Stimulated activated CD4-positive, alpha-beta T cell treated with anti-CD3 and anti-CD28 coated beads, Interleukin-12 subunit alpha, Interleukin-12 subunit beta, amount 100 ng/mL, for 48 hours (primary cell): ENCODE measurements at regions not wholly inside any gene's neighbourhood (a gene's known extent, or its start where the extent isn't known, plus 50 kb on each side); places are given as distances from the start of the nearest gene placed in this dataset.

Experiments
- DNase-seq, 3 donors: peaks; one replicate each; pipeline ENCODE4 v3.0.0-alpha.2; 2020; ENCODE audit warnings: low read depth in 2 of 3, low spot score in 1 of 3

DNA sequence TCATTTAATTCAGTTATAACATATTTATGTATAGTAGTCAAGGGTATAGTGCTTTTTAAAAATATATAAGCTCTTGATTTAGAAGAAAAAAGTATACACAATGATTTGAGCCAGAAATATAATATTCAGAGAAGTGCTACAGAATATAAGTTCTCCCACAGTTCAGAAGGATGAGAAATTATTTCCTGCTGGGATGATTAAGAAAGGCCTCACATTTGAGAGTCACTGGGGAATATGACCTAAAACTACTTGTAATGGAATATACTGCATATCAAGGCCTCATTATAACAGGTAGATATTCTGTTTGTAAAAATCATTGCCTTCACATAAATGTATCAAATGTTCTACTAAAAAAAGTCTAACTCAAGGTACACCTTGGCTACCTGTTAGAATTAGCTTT lies 203.5 kb downstream of the MBD2 start:
- no peak for DNase-seq

DNA sequence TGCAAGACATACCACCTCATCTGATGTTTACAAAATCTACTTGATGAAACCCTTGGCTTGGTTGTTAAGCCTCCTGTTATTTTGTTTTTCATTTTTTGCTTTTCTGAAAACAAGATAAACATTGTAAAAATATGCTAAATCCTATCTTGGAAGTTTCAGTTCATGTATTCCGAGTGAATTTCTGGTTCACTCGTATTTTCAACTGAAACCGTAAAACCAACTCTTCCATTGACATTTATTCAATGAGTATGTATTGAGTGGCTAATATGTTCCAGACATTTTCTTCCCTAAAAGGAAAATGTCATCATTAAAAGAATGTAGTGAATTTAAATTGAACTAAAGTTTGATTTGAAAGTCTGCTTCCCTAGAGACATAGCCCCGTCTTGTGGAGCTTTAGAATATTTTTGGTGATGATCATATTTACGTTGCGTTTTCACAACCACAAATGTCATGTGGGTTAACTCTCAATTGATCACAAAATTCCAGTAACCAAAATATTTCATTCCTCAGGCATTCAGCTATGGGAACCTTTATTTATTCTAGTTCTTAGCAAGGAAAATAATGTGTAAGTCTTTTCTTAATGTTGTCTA lies 204.2 kb downstream of the MBD2 start:
- DNase-seq = no peak

DNA sequence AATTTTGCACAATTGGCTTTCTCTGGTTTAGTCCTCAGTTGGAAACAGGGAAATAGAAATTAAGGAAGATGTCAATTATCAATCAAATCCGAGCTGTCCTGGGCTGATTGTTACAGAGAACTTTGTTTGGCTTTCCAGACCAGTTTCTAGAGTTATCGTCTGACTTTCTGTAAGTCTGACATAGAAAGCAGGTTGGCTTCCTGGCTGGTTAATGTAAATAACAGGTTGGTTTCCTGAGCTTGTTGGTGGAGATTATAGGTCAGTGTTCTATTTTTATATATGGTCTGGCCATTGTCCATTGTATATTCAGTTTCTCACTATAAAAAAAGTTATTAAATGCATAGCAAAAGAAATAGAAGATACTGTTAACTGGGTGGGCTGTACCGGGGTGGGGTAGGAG lies 204.8 kb downstream of the MBD2 start:
- no peak for DNase-seq

DNA sequence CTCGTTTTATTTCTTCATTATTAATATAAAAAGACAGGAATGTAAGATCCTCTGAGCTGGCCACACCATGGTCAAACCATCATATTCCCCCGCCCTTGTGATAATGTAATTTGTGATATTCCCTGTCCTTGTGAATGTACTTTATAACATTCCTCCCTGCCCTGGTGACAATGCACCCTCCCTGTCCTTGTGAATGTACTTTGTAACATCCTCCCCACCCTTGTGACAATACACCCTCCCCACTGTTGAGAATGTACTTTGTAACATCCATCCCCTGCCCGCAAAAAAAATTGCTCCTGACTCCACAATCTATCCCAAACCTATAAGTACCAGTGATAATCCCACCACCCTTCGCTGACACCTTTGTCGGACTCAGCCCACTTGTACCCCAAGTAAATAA lies 211.0 kb downstream of the MBD2 start:
- DNase-seq = no peak

DNA sequence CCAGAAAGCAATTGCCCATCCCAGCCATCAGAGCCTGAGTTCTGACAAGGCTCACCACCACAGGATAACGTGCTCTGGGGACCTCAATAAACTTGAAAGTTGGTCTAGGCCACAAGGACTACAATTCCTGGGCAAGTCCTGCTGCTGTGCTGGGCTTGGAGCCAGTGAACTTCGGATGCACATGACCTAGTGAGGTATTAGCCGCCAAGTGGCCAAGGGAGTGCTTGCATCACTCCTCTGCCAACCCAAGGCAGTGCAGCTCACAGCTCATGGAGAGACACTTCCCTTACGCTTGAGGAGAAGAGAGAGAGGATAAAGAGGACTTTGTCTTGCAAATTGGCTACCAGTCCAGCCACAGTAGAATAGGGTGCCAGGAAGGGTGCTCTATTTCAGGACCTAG lies 219.6 kb downstream of the MBD2 start:
- DNase-seq = no peak

DNA sequence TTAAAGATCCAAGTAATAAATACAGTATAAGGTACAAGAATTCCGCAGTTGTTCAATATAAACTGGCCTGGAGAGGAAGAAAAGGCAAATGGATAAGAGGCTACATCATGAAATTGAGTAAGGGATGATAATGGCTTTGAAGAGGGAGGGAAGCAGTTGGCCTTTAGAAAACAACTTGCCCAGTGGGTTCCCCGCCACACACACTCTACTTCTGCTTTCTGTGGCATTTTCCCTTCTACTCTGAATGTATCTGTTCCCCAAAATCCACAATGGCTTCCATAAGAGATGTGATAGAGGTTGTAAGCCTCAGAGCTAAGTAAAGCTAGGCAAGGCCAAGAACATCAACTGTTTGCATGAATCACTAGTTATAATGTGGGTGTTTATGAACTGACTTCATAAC lies 221.3 kb downstream of the MBD2 start:
- no peak for DNase-seq

DNA sequence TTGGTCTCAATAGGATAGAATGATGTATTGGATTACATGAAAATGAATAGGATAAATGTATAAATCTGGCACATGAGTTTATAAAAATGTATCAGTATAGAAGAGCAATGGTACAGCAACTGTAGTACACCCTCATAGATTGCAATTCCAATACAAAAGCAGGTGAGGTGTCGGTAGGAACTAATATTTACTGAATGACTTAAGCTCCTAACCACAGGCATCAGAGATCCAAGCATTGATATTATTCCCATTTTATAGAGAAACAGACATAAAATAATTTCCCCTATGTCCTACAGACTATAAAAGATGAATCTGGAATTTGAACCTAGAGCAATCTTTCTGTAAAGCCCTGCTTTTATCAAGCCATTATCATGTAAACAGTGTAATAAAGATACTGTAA lies 227.4 kb downstream of the MBD2 start:
- no peak for DNase-seq

DNA sequence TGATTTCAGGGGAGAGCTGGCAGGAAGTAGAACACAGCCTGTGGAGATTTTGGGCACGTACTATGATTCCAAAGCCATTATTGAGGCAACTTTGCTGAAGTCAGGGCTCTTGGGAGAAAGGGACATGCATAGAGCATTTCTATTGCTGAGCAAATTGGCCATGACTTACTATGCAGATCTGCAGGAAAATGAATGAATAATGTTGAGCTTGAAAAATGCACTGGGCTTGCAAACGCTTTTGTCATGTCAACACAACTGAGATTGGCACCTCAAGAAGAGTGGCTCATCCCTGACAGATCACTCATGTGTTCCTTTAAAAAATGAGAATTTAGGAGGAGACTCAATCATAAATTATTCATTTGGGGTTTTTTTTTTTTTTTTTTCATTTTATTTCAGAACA lies 230.5 kb downstream of the MBD2 start:
- DNase-seq = no peak

DNA sequence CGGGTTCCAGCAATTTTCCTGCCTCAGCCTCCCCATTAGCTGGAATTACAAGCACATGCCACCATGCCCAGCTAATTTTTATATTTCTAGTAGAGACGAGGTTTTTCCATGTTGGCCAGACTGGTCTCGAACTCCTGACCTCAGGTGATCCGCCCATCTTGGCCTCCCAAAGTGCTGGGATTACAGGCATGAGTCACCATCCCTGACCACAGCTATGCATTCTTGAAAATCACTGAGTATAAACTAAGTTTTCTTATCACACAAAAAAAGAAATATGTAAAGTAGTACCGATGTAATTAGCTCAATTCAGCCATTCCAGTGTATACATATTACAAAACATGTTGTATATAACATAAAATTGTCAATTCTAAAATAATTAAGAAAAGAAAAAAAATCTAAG lies 232.7 kb downstream of the MBD2 start:
- no peak for DNase-seq

DNA sequence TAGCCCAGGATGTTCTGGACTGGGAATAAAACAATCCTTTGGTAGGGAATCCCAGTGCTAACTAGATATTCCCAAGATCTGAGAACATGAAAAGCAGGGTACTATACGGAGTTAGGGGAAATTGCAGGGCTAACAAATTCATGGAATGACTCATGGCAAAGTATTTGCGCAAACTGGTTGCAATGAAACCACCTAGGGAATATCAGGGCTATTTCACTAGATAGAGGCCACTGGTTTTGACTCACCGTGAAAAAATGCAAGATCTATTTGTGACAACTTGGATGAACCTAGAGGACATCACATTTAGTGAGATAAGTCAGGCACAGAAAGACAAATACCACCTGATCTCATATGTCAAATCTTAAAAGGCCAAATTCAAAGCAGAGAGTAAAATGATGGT lies 233.3 kb downstream of the MBD2 start:
- DNase-seq = no peak

DNA sequence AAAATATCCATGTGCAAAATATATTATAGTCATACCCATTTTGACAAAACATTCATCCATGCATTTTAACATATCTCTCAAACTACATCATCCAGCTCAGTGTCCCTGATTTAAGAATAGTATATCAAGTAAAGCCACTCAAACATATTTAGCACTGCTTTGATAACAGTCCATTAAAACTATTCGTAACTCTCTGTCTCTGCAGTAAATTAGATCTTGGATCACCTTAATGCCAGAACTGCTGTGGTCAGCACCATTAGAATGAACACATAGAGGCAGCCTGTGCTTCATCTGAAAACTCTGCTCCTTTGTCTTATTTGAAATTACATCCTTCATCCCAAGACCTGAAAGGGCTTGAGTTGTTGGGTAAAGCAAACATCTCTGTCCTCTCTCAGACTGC lies 234.0 kb downstream of the MBD2 start:
- no peak for DNase-seq

DNA sequence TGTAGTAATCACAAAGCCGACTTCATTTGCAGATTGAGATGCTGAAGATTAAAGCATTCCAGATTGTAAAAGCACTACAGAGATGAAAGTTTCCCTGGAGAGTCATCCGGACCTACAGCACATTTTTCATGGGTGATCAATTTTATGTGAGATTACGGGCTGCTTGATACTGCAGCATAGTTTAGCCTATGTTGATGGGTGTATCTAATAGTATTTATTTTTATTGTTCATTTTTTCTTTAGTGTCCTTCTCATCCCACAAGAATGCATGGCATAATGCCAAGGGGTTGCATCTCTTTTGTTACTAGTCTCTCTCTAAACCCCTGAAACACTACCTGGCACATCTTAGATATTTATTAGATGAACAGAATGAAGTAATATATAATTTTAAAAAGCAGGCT lies 240.4 kb downstream of the MBD2 start:
- no peak for DNase-seq

DNA sequence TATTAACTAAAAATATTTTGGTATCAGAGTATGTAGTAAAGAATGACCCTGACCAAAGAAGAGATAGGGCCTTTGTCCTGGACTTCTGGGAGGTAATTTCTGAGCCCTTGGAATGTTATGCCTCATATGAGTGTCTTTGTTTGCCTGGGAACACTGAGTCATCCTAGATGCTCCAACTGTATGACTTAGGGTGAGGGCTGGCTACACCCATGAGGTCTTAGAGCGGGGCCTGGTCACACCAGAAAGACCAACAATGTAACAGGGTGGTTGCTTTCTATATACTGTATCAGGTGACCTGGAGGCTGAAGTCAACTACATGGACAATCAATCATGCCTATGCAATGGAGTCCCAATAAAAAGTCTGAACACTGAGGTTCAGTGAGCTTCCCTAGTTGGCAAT lies 253.1 kb downstream of the MBD2 start:
- no peak for DNase-seq

DNA sequence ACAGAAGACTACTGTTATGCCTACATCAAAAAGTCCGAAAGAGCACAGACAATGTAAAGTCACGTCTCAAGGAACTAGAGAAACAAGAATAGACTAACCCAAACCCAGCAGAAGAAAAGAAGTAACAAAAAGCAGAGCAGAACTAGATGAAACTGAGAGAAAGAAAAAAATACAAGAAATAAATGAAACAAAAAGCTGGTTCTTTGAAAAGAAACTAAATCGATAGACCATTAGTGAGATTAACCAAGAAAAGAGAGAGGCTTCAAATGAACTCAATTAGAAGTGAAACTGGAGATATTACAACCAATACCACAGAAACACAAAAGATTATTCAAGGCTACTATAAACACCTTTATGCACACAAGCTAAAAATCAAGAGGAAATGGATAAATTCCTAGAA lies 271.8 kb downstream of the MBD2 start:
- DNase-seq = no peak

DNA sequence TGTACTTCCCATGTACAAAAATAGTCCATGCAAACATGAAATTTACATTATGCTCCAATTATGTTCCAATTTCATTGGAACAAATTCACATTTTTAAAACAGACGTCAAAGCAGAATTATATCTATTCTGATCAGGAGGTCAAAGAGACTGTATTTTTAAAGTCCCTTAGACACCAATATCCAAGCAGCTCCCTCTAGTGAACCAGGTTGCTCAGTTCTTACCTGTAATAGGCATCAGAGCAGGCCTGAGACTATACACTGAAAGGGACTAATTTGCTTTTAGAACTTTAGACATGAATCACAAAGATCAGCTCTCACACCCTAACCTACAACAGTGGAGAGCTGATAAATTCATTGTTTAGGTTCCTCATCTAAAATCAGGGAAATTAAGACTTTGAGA lies 273.9 kb downstream of the MBD2 start:
- DNase-seq = no peak

DNA sequence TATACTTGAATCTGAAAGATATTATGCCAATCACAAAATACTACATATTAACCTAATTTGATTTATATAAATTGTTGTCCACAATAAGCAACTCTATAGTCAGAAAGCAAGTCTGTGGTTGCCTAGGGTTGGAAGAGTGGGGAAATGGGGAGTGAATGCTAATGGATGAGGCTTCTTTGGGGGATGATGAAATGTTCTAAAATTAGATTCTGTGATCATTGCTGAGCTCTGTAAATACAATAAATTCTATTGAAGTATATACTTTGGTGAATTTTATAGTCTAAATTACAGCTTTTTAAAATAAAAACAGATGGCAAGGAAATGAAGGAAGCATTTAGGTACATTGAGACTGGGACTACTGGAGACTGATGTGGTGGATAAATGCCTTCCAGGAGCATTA lies 275.5 kb downstream of the MBD2 start:
- no peak for DNase-seq

DNA sequence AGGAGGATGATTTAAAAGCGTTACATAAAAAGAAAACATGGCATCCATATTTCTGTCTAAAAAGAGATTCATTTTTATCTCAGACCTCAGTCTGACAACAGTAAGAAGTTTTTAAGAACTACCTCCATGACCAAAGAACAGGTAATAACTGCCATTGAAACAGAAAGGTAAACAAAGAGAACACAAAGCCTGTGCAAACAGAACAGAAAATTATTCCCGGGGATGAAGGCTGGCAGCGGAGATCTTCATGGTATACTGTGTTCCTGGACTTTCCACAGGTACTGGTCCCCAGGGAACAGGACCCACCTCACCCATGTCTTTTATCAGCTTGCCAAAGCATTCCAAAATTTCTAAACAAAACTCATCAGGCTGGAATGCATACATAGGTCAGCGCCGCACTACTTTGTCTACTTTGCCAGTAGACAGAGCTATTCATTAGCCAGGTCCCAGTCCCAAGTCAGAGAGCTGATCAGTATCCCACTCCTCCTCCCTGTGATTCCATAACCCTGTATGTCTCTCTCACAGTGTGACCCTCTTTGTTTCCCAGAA lies 277.3 kb downstream of the MBD2 start:
- no peak for DNase-seq

DNA sequence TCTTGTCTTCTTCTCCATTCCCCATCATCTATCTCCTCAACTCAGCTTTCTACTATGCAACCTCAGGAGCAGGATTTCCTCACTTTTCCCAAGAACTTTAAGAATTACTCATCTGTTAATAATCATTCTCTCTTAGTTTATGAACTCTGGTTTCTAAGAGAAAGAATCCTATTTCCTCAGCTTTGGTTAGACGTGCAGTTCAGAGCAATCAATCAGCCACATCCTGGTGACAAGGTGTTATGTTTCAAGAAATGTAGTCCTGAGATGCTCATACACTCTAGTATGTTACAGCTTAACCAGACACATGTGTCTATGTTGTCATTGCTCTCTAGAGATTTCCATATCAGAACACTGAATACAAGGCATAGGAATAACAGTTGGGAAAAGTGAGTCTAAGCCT lies 277.9 kb downstream of the MBD2 start:
- DNase-seq = no peak

DNA sequence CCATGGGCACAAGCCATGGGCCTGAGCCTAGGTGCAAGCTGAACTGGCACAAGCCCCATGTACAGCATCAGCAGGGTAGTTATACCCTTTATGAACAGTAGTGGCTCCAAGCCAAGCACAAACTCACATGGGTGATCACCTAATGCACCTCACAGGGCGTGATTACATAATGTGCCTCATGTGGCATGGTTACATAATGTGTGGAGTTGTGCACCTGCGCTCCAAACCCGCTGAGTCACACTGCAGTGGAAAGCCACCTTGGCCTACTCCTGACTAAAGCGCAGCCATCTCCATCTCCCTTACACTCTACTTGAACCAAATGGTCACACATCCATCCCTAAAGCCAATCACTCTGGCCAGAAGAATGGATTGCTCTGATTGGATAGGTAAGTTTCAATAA lies 279.7 kb downstream of the MBD2 start:
- no peak for DNase-seq

DNA sequence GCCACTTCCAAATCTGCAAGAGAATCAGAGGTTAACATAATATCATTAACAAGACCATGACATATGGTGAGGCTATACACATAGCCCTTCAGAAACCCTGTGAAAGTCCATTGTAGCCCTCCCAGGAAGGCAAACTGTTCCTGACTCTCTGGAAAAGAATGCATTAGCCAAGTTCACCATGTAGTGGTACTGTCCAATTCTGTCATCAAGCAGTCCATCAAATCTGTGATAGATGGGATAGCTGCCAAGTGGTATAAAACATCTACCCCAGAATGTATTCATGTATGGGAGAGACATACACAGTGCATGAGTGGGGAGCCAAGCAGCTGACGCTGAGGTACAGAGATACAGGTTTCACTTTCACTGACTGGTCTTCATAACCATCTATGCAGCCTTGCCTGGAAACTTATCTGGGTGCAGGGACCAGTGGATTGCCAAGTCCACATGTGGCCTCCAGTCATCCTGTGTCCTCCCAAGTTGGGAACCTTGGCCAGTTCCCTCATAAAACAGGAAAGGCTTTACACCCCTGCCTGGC lies 281.1 kb downstream of the MBD2 start:
- DNase-seq = no peak

DNA sequence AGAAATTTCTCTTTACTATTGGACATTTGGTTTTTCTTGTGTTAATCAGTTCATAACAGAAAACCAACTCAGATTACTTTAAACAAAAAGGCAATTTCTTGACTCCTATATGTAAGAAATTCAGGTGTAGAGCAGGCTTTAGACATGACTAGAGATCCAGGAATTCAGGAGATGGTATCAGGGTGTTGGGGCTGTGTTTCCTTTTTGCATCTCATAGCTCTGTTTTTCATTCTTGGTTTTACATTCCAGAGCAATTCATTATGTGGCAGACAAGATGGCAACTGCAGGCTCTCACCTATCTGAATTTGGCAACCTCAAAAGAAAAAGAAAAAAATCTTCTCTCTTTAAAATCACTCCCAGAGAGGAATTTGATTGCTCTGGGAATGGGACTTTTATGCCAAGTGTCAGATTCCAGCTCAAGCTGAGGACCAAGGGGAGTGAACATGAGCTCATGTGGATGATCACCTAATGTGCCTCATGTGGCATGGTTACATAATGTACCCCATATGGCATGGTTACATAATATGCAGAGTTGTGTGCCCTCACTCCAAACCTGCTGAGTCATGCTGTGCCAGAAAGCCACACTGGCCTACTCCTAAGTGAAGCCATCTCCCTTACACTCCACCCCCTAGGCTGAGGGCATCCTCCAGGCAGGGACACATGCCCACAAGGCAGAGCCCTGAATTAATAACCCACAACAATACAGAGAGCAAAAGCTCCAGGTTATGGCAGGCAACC lies 282.7 kb downstream of the MBD2 start:
- DNase-seq = no peak

DNA sequence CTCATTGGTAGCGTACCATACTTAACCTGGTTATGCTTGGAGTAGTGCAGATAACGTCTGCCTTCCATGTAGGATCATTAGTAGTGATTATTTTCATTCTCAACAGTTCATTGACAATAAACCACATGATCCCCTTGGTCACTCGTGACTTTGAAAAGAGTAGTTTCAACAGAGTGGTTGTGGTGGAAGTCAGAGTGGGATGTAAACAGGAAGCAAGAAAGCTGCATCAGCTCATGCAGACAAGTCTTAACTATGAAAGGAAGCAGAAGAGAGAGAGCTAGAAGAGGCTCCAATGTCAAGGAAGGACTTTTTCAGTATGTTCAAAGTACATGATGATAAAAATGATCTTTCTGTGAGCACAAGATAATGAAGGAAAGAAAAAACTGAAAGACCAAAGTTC lies 287.4 kb downstream of the MBD2 start:
- no peak for DNase-seq

DNA sequence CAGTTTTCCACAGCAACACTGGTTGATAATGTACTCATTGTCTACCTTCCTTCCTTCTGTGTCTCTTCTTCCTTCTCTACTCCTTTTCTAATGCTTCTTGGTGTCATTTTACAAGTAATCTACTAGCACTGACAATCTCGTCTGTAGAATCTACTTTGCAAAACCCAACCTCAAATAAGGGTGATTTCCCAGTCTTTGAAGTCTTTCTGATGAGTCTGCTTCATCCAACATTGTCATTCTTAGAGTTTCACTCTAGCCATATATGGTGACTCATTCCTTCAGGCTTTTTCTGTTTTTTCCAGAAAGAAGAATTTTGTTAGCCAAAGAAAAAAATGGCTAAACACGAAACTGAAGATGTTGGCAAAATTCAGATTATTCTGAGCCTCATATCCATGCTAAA lies 288.7 kb downstream of the MBD2 start:
- DNase-seq = no peak
